A673 (cell line): ENCODE measurements at regions not wholly inside any gene's neighbourhood (a gene's known extent, or its start where the extent isn't known, plus 50 kb on each side); places are given as distances from the start of the nearest gene placed in this dataset.

ENCODE experiments used
- BruUV-seq: library from RNA; stranded (reverse); fragments of 400-500 nt; replicated peaks from 2 replicates; lab custom pipeline; 2021; lab: Mats Ljungman, UMichigan
- CTCF ChIA-PET: fragments of 300-600 bp; sonication (Branson Sonifier 250); formaldehyde crosslinking; loops from one replicate; lab custom pipeline; 2022; ENCODE audit warnings: antibody characterized with exemption; lab: Charles Lee
- POLR2A ChIA-PET: fragments of 300-600 bp; sonication (Branson Sonifier 250); formaldehyde crosslinking; loops from one replicate; lab custom pipeline; 2022; ENCODE audit warnings: antibody characterized with exemption; ENCODE audit not compliant: low non-redundant PET; lab: Charles Lee
- DNase-seq: peaks from one replicate; pipeline ENCODE4 v3.0.0-alpha.2; 2015; ENCODE audit warnings: low spot score
- H3K27ac ChIP-seq: fragments of 200-600 bp; sonication (generic); 2 replicates; pipeline ENCODE4 v1.5.1; 2016; ENCODE audit warnings: mixed run types, low read depth, mild to moderate bottlenecking, mixed read lengths, antibody characterized with exemption, low read length; ENCODE audit not compliant: poor library complexity, severe bottlenecking
- H3K27me3 ChIP-seq: fragments of 200-600 bp; sonication (generic); replicated peaks from 2 replicates; pipeline ENCODE4 v1.6.1; 2017; ENCODE audit warnings: mixed run types, low read depth, mild to moderate bottlenecking, mixed read lengths, antibody characterized with exemption, low read length; ENCODE audit not compliant: insufficient read depth, poor library complexity
- H3K36me3 ChIP-seq: fragments of 200-600 bp; sonication (generic); 2 replicates; pipeline ENCODE4 v1.6.1; 2016; ENCODE audit warnings: mixed run types, mild to moderate bottlenecking, mixed read lengths, antibody characterized with exemption, low read length; ENCODE audit not compliant: insufficient read depth, poor library complexity, severe bottlenecking
- H3K4me1 ChIP-seq: fragments of 200-600 bp; sonication (generic); 2 replicates; pipeline ENCODE4 v1.6.1; 2017; ENCODE audit warnings: mixed run types, mild to moderate bottlenecking, mixed read lengths, antibody characterized with exemption, low read length; ENCODE audit not compliant: insufficient read depth, poor library complexity, severe bottlenecking
- H3K4me3 ChIP-seq: fragments of 200-600 bp; sonication (generic); 2 replicates; pipeline ENCODE4 v1.5.1; 2016; ENCODE audit warnings: low read depth, mixed run types, mild to moderate bottlenecking, mixed read lengths, low read length; ENCODE audit not compliant: poor library complexity, severe bottlenecking
- H3K9me3 ChIP-seq: fragments of 200-600 bp; sonication (generic); 2 replicates; pipeline ENCODE4 v1.6.1; 2016; ENCODE audit warnings: mixed run types, low read depth, mild to moderate bottlenecking, mixed read lengths, antibody characterized with exemption, low read length; ENCODE audit not compliant: poor library complexity, severe bottlenecking
- CTCF ChIP-seq: fragments of 300-800, 200-600 bp; sonication (generic); conservative IDR thresholded peaks from 2 replicates; pipeline ENCODE4 v1.5.1; 2017; ENCODE audit warnings: low read depth, mild to moderate bottlenecking, antibody characterized with exemption, low read length, moderate library complexity, mixed read lengths
- EZH2 ChIP-seq: fragments of 200-600 bp; sonication (generic); IDR thresholded peaks from 2 replicates; pipeline ENCODE4 v1.6.1; 2017; ENCODE audit warnings: borderline replicate concordance, low read depth, mild to moderate bottlenecking, mixed read lengths, antibody characterized with exemption, low read length; ENCODE audit not compliant: poor library complexity, severe bottlenecking
- intact Hi-C: fragments of 100-400 bp; cut with micrococcal nuclease; formaldehyde crosslinking; loops from one replicate; pipeline ENCODE4 v1.10.0; 2022; ENCODE audit not compliant: unreplicated experiment

- TF ChIP-seq CTCF (no peak), EZH2 (no peak)
- Histone ChIP-seq H3K27me3 (no peaks in the 10 kb centered on the region), H3K27ac (no peak overlapping the region), H3K9me3 (no peaks in the 10 kb centered on the region), H3K4me3 (no peak overlapping the region), H3K4me1 (peaks cover 8% of the 10 kb centered on the region), H3K36me3 (no peaks in the 10 kb centered on the region)
- POLR2A ChIA-PET, result no interaction called here
- DNase-seq, result no peak
- BruUV-seq, result no TSS peak
- CTCF ChIA-PET, result no interaction called here
- intact Hi-C loops, result no loop called here
Observed at GRCh38 chr4:45668128-45668527, 455.7 kb downstream of the GABRG1 start.

GRCh38 chr4:45663628-45664081 lies 460.2 kb downstream of the GABRG1 start:
- H3K9me3 ChIP-seq, result no peaks in the 10 kb centered on the region
- no peaks in the 10 kb centered on the region for H3K27me3 ChIP-seq
- no peak for TF ChIP-seq EZH2
- no peak for TF ChIP-seq CTCF
- H3K36me3 ChIP-seq, result no peaks in the 10 kb centered on the region
- POLR2A ChIA-PET, result no interaction called here
- no TSS peak for BruUV-seq
- intact Hi-C loops, result no loop called here
- peaks cover 18% of the 10 kb centered on the region for H3K4me1 ChIP-seq
- H3K4me3 ChIP-seq, result no peak overlapping the region
- CTCF ChIA-PET, result no interaction called here
- no peak for DNase-seq
- H3K27ac ChIP-seq, result no peak overlapping the region

GRCh38 chr4:45663003-45663402 lies 460.9 kb downstream of the GABRG1 start:
- no peaks in the 10 kb centered on the region for H3K9me3 ChIP-seq
- no peak overlapping the region for H3K27ac ChIP-seq
- H3K27me3 ChIP-seq, result no peaks in the 10 kb centered on the region
- intact Hi-C loops, result no loop called here
- TF ChIP-seq EZH2 (no peak), CTCF (no peak)
- H3K36me3 ChIP-seq, result no peaks in the 10 kb centered on the region
- H3K4me3 ChIP-seq, result no peak overlapping the region
- ChIA-PET POLR2A (no interaction called here), CTCF (no interaction called here)
- peak; percentile 80 for DNase-seq
- peaks cover 18% of the 10 kb centered on the region for H3K4me1 ChIP-seq
- no TSS peak for BruUV-seq
